ENCODE measurements at regions not wholly inside any gene's neighbourhood (a gene's known extent, or its start where the extent isn't known, plus 50 kb on each side); places are given as distances from the start of the nearest gene placed in this dataset.
"Not testable (repeated sequence)": the region's sequence is repeated elsewhere in the genome, so short reads cannot be mapped to it uniquely, and the experiment has no call there.

- not testable (repeated sequence) for FAIRE-seq; DNase-seq (ENCODE audit: insufficient read length, low spot score)
Observed at GRCh38 chr6:125643967-125644661, 105.3 kb upstream of the HEY2 start.

GRCh38 chr6:125647391-125647790, 102.0 kb upstream of the HEY2 start:
- FAIRE-seq (no peak), DNase-seq (ENCODE audit: insufficient read length, low spot score) (no peak)

- FAIRE-seq; DNase-seq (ENCODE audit: insufficient read length, low spot score): not testable (repeated sequence)
Observed at GRCh38 chr6:125653752-125654151, 95.7 kb upstream of the HEY2 start.

- FAIRE-seq = no peak
- DNase-seq (ENCODE audit: insufficient read length, low spot score) = no peak
Observed at GRCh38 chr6:125655511-125655910, 93.9 kb upstream of the HEY2 start.

- FAIRE-seq = no peak
- DNase-seq (ENCODE audit: insufficient read length, low spot score) = no peak
Observed at GRCh38 chr6:125656287-125656870, 93.1 kb upstream of the HEY2 start.

GRCh38 chr6:125658136-125658535, 91.3 kb upstream of the HEY2 start:
- FAIRE-seq = no peak
- no peak for DNase-seq (ENCODE audit: insufficient read length, low spot score)

- DNase-seq (ENCODE audit: insufficient read length, low spot score) (no peak), FAIRE-seq (no peak)
Observed at GRCh38 chr6:125658759-125659431, 90.5 kb upstream of the HEY2 start.

GRCh38 chr6:125659887-125660286, 89.5 kb upstream of the HEY2 start:
- FAIRE-seq (no peak), DNase-seq (ENCODE audit: insufficient read length, low spot score) (no peak)

GRCh38 chr6:125662296-125662695, 87.1 kb upstream of the HEY2 start:
- FAIRE-seq = no peak

GRCh38 chr6:125665295-125665814, 84.1 kb upstream of the HEY2 start:
- FAIRE-seq = no peak
- no peak for DNase-seq (ENCODE audit: insufficient read length, low spot score)

More at GRCh38 chr6:125662296-125662695, 87.1 kb upstream of the HEY2 start:
- no peak for DNase-seq (ENCODE audit: insufficient read length, low spot score)

GRCh38 chr6:125667326-125667725, 82.1 kb upstream of the HEY2 start:
- DNase-seq (ENCODE audit: insufficient read length, low spot score) (no peak), FAIRE-seq (no peak)

GRCh38 chr6:125668071-125668470, 81.4 kb upstream of the HEY2 start:
- FAIRE-seq (no peak), DNase-seq (ENCODE audit: insufficient read length, low spot score) (no peak)

GRCh38 chr6:125670568-125670967, 78.9 kb upstream of the HEY2 start:
- no peak for FAIRE-seq
- no peak for DNase-seq (ENCODE audit: insufficient read length, low spot score)

- FAIRE-seq (no peak), DNase-seq (ENCODE audit: insufficient read length, low spot score) (no peak)
Observed at GRCh38 chr6:125671323-125671722, 78.1 kb upstream of the HEY2 start.

- FAIRE-seq (no peak), DNase-seq (ENCODE audit: insufficient read length, low spot score) (no peak)
Observed at GRCh38 chr6:125674230-125674629, 75.2 kb upstream of the HEY2 start.

- no peak for FAIRE-seq
- no peak for DNase-seq (ENCODE audit: insufficient read length, low spot score)
Observed at GRCh38 chr6:125678601-125679000, 70.8 kb upstream of the HEY2 start.

- no peak for FAIRE-seq
- DNase-seq (ENCODE audit: insufficient read length, low spot score) = no peak
Observed at GRCh38 chr6:125679128-125679527, 70.3 kb upstream of the HEY2 start.

- FAIRE-seq (no peak), DNase-seq (ENCODE audit: insufficient read length, low spot score) (no peak)
Observed at GRCh38 chr6:125679651-125680050, 69.8 kb upstream of the HEY2 start.

- no peak for FAIRE-seq
Observed at GRCh38 chr6:125682939-125683338, 66.5 kb upstream of the HEY2 start.

GRCh38 chr6:125688138-125688537, 61.3 kb upstream of the HEY2 start:
- FAIRE-seq (no peak), DNase-seq (ENCODE audit: insufficient read length, low spot score) (no peak)

More at GRCh38 chr6:125682939-125683338, 66.5 kb upstream of the HEY2 start:
- no peak for DNase-seq (ENCODE audit: insufficient read length, low spot score)

- no peak for DNase-seq (ENCODE audit: insufficient read length, low spot score)
- no peak for FAIRE-seq
Observed at GRCh38 chr6:125693480-125693879, 56.0 kb upstream of the HEY2 start.

GRCh38 chr6:125699591-125699990, 49.8 kb upstream of the HEY2 start:
- FAIRE-seq (no peak), DNase-seq (ENCODE audit: insufficient read length, low spot score) (no peak)

Data from GM19239 (cell line).